ENCODE measurements at regions not wholly inside any gene's neighbourhood (a gene's known extent, or its start where the extent isn't known, plus 50 kb on each side); places are given as distances from the start of the nearest gene placed in this dataset.

GRCh38 chr4:185931375-185931774, 119.4 kb upstream of the SORBS2 start:
- DNase-seq: no peak

DNA sequence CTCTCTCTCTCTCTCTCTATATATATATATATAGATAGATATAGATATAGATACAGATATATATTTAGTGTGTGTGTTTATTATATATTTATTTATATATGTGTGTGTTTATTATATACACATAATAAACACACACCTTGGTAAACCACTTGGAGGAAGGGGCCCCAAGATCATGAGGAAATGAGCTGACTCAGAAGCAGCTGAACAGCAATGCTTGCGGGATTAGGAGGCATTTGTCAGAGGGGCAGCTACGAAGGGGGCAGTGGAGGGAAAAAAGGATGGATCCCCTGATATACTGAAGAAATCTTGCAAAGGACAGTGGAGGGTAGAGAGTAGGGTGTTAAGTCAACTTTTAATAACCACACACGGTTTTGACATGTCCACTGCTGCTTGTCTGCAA, 120.0 kb upstream of the SORBS2 start:
- DNase-seq: no peak

- no peak for DNase-seq
Measured at GRCh38 chr4:185932491-185932890, 120.5 kb upstream of the SORBS2 start.

DNA sequence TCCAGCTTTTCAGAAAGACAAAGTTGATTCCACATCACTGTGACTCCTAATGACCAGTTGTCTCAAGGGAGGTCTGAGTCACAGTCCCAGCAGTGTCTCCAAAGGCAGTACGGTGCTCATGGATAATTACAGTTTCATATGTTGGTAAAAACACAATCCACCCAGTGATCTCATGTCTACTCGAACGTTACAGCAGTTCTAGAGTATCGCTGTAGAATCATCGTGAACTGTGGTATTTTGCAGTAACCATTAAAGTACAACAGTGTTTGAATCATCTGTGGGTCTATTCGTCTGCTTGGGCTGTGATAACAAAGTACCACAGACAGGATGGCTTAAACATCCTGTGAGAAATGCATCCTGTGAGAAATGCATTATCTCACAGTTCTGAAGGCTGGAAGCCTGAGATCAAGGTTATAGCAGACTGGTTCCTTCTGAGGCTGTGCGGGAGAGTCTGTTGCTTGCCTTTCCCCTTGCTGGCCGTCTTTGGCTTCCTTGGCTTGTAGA, 121.1 kb upstream of the SORBS2 start:
- DNase-seq: no peak

DNA sequence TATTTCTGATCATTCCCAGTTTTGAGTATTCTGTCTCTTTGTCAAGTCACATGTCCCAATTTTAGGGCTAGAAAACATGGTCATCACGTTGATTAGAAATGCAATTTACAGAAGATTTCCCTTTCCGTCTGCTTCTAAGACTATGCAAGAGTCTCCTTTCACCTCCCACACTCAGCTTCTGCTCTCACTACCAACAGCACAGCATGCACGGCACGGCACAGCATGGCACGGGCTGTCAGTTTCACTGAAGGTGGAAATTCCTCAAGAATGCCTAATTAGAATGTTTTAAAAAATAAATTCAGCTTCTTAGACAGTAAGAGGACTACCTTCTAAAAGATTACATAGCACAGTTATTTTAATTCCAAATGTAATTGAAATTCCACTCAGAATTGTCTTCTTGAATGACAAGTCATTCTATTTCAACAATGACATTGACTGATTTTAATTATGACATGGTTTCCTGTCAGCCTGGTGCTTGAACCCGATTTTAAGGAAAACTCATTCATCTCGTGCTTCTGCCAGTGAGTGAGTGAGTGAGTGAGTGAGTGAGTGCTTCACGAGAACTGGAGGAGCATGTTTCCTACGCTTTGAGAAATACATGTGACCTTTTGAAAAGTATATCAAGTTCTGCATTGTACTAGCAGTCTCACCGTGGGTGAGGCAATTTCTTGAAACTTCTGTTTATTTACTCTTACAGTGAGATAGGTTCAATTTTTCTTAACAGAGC, 124.8 kb upstream of the SORBS2 start:
- no peak for DNase-seq

DNA sequence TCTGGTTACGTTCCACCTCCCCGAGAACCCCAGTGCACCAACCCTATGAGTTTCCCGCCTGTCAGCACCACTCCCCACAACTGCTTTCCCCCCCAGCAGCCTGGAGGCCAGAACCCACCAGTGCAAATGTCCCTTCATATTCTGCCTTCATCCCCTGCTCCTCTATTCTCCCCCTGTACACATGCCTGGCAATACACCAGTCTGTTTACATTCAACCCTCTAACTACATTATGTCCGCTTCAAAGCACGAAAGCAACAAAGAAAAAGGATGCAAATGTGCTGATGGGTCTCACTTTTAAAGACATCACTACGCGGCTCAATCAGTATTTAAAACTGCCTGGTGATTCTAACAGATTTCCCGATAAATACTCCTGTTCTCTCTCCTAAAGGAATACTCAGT, 126.7 kb upstream of the SORBS2 start:
- no peak for DNase-seq

- no peak for DNase-seq
Measured at GRCh38 chr4:185941461-185941860, 127.5 kb upstream of the TLR3 start.

GRCh38 chr4:185945252-185945651, 123.7 kb upstream of the TLR3 start:
- no peak for DNase-seq

DNA sequence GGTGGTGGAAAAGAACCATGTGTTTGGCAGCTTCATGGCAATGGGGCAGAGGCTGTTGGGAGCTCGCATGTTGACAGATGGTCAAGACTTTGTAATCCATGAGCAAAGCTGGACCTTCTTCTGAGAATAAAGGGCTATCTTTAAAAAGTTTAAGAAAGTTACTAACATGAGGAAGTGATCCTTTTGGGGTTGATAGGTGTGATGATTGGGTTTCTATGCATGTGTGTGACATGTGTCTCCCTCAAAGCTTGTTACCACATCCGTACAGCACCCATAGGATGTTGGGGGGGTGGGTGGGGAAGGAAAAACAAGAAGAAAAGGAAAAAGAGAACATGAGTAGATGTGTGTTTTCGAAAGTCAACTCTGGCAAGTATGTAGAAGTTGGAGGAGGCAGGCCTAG, 123.0 kb upstream of the TLR3 start:
- no peak for DNase-seq

- no peak for DNase-seq
Measured at GRCh38 chr4:185950891-185951290, 118.1 kb upstream of the TLR3 start.

- no peak for DNase-seq
Measured at GRCh38 chr4:185955151-185955770, 113.7 kb upstream of the TLR3 start.

DNA sequence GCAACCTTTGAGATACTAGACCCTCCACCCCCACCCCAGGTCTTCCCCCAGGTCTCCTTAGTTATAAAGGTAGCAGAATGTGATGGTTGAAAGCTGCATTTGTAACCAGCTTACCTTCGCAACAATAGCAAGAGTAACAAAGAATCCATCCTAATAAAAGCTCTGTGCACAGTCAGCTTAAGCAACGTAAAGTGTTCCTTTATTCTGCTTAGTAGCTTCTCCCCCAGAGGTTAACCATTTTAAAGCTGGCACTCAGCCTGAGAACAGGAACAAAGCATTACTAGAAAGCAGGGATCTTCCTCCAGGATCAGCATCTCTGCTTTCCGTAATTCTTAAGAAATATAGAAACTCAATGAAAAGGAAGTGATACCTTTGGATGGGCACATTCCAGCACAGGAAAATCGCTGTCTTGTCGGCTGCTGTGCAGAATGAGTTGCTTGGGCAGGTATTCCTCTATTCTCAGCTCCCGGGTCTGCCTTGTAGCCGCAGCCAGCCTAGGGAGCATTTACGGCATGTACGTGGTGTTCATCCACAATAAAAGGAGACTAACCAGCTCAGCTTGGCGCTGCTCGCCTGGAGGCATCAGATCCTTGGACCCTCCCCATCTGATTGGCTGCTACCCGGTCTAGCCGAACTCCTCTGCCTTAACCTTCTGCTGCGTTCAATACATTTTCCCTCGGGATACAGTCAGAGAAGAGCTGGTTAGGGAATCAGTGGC, 113.0 kb upstream of the TLR3 start:
- DNase-seq: no peak

- DNase-seq: no peak
Measured at GRCh38 chr4:185956544-185956940, 112.4 kb upstream of the TLR3 start.

GRCh38 chr4:185958094-185958747, 110.7 kb upstream of the TLR3 start:
- DNase-seq: no peak

- no peak for DNase-seq
Measured at GRCh38 chr4:185965426-185966384, 103.3 kb upstream of the TLR3 start.

DNA sequence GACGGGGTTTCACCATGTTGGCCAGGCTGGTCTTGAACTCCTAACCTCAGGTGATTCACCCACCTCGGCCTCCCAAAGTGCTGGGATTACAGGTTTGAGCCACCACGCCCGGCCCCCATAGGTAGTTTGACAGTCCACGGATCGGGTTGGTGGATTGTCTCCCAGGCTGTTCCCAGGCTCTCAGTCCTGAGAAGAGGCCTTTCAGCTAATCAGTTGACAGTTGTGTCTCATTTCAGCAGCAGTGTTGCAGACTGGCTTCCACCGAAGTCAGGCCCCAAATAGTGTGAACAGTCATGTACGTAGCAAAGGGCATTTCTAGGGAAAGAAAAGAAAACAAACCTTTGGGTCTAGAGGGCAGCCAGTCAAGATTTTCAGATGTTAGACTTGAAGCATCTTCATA, 102.4 kb upstream of the TLR3 start:
- DNase-seq: no peak

DNA sequence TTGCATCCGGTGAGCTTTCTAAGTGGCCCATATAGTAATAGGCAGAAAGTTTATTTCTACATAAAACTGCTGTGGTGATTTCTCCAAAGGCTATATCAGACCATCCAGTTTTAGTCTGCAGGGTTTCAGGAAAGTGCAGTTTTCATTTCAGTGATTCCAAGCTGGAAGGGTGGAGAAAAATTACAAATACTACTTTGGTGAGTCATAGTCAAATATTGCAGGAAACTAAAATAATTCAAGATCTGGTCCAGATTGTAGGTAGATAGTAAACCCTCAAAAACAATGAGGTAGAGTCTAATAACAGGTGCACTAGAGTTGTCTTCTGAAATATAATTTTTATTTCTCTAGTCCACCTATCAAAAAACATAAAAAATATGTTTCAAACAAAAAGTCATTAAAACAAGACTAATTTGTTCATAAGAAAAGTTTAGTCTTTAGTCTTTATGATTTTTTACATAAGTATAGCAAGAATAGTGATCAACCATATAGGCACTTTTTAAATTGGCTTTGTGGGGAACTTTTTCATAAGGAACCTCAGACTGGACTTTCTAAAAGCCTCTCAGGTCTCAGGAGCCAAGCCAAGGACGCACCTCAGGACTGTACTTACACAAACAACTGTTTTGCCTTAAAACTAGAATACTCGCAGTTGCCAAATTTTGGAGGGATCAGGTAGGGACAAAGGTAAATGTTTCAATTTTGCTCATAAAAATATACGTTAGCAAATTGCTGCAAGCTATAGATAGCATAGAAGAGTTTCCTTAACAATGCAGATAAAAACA, 101.8 kb upstream of the TLR3 start:
- DNase-seq: no peak

- DNase-seq: no peak
Measured at GRCh38 chr4:185969657-185970056, 99.3 kb upstream of the TLR3 start.

GRCh38 chr4:185987961-185988627, 80.9 kb upstream of the TLR3 start:
- no peak for DNase-seq

GRCh38 chr4:185991770-185992169, 77.2 kb upstream of the TLR3 start:
- DNase-seq: no peak

GRCh38 chr4:185992585-185992984, 76.4 kb upstream of the TLR3 start:
- DNase-seq: no peak

Measured in C1 segment of cervical spinal cord (tissue), 14 donors.